HCEC 1CT (cell line): ENCODE measurements at regions not wholly inside any gene's neighbourhood (a gene's known extent, or its start where the extent isn't known, plus 50 kb on each side); places are given as distances from the start of the nearest gene placed in this dataset.
"Not testable (repeated sequence)": the region's sequence is repeated elsewhere in the genome, so short reads cannot be mapped to it uniquely, and the experiment has no call there.

Experiments
- DNase-seq: peaks from one replicate; pipeline ENCODE4 v3.0.0-alpha.2; 2017

DNA sequence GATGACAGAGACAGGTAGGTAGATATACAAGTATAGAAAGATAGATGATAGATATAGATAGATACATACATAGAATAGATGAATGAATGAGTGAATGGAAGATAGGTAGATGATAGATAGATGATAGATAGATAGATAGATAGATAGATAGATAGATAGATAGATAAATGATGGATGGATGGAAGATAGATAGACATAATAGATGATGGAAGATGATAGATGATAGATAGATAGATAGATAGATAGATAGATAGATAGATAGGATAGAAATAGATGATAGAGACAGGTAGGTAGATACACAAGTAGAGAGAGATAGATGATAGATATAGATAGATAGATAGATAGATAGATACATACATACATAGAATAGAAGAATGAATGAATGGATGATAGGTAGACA is 510.1 kb upstream of the AUTS2 start:
- DNase-seq: no peak

DNA sequence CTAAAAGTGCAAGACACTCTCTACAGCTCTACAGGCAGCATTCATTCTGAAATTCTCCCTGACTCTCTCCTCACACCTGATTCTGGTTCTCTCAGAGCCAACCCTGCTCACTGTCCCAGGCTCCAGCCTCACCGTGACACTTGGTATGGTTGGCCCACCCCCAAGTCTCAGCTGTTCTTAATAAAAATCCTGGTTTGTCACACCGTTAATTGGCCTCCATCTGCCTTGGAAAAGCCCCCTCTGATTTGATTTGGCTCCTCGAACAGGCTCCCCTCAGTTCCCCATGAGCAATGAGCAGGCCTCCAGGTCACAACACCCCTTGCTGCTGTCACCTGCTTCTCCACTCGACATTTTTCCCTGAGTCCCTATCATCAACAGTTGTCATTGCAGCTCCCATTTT is 507.3 kb upstream of the AUTS2 start:
- no peak for DNase-seq

DNA sequence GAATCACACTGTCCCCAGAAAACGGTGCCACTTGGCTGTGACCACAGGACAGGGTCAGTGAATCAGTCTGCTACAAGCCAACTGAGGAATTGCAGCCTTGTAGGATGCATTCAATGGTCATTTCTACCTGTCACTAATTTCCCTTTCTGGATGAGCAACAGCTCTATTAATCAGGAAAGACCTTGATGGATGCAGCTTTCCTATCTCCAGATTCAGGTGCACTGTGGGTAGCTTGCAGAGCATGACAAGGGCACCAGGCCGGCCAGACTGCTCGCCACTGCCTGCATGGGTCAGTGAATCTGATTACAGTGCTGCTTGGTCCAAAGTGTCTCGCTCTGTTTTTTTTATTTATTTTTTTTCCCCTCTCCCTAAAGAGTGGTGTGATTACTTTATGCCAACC is 506.8 kb upstream of the AUTS2 start:
- no peak for DNase-seq

DNA sequence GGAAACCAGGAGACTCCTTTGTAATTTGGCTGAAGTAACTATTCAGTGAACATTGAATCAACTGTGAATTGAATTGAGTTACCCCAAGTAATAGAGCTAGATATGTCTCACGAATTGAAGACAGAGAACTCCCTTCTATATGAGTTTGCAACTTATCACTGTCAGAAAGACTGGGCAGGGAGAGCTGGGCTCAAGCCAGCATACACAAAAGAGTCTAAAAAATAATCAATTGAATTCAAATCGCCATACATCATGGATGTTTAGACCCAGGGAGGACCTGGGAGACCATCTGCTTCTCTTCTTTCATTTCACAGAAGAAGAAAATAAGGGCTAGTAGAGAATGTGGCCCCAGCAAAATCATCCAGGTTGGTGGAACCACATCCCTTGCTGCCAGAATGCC is 503.1 kb upstream of the AUTS2 start:
- no peak for DNase-seq

DNA sequence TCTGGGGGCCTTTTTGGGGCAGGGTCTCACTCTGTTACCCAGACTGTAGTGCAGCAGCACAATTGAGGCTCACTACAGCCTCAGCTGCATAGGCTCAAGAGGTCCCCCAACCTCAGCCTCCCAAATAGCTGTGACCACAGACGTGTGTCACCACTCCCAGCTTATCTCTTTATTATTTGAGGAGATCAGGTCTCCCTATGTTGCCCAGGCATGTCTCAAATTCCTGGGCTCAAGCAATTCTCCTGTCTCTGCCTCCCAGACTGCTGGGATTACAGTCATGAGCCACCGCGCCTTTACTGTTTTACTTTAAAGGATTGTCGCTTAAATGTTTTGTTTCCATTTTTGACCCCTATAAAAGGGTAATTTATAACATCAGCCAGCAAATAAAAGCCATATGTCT is 502.6 kb upstream of the AUTS2 start:
- no peak for DNase-seq

DNA sequence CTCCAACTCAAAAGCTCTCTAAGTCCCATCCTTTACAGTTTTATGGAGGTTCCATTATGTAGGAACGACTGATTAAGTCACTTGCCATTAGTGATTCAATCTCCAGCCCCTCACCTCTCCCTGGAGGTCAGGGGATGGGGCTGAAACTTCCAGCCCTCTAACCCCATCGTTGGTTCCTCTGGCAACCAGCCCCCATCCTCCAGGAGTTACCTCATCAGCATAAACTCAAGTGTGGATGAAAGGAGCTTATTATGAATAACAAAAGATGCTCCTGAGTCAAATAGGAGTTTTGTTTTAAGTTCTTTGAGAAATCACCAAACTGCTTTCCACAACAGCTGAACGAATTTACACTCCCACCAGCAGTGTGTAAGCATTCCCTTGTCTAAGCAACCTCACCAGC is 494.3 kb upstream of the AUTS2 start:
- DNase-seq: no peak

DNA sequence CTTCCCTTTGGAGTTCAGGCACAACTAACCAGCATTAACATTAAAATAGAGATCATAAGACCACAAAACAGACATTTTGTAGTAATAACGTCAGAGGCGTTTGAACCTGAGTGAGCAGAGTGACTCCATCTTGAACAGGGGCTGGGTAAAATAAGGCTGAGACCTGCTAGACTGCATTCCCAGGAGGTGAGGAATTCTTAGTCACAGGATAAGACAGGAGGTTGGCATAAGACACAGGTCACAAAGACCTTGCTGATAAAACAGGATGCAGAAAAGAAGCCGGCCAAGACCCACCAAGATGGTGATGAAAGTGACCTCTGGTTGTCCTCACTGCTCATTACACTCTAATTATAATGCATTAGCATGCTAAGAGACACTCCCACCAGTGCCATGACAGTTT is 493.2 kb upstream of the AUTS2 start:
- no peak for DNase-seq

DNA sequence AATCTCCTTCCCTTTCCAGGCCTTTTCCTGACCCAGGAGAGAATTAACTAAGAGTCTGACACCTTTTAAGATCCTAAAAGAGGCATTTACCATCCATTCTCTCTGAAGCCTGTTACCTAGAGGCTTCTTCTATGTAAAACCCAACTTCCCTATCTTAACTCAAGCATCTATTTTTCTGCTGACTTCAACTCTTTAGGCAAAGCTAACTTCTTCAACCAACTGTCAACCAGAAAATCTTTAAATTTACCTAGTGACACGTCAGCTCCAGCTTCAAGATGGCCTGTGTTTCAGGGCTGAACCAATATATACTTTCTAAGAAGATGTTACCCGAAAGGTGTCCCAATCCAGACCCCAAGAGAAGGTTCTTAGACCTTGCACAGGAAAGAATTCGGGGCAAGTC is 492.3 kb upstream of the AUTS2 start:
- no peak for DNase-seq

DNA sequence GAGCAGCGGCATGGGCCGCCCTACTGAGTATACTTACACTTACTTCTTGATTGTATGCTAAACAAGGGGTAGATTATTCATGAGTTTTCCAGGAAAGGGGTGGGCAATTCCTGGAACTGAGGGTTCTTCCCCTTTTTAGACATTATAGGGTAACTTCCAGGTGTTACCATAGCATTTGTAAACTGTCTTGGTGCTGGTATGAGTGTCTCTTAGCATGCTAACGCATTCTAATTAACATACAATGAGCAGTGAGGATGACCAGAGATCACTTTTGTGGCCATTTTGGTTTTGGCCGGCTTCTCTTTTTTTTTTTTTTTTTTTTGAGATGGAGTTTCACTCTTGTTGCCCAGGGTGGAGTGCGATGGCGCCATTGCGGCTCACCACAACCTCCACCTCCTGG is 491.8 kb upstream of the AUTS2 start:
- not testable (repeated sequence) for DNase-seq

DNA sequence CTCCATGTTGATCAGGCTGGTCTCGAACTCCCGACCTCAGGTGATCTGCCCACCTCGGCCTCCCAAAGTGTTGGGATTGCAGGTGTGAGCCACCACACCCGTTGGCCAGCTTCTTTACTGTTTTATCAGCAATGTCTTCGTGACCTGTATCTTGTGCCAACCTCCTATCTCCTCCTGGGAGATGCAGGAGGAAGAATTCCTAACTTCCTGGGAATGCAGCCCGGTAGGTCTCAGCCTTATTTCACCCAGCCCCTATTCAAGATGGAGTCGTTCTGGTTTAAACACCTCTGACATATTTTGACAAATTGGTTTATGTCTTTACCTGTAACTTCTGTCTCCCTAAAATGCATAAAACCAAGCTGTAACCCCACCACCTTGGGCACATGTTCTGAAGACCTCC is 491.3 kb upstream of the AUTS2 start:
- not testable (repeated sequence) for DNase-seq

DNA sequence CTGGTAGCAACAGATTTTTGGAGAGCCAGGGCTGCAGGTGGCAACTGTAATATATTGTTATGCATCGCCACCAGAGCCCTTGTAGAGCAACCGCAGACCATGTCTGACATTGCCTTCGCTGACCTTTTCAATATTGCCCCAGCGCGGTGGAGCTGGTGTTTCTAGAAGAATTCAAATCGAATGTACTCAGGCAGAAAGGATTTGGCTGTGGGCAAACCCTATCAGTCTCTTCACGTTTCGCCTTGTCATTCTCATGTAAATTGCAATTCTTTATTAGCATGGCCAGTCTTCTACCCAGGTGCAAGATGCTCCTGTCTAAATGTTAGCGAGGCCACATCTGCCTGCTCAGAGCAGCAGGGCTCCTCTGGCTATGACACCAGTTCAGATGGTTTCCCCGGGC is 490.2 kb upstream of the AUTS2 start:
- DNase-seq: no peak

DNA sequence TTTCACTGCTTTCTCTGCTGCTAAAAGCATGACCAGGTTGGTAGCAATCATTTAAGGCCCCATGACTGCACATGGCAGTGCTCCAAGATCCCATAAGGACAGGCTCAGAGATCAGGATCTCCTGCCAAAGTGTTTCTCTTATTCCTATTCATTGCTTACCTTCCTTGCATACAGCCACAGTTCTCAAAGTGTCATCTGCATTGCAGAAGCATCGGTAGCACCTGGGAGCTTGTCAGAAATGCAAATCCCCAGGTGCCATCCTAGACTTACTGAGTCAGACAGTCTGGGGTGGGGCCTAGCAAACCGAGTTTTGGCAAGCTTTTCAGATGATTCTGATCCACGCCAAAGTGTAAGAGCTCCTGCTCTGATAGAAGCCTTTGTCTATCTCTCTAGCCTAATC is 489.0 kb upstream of the AUTS2 start:
- DNase-seq: no peak

DNA sequence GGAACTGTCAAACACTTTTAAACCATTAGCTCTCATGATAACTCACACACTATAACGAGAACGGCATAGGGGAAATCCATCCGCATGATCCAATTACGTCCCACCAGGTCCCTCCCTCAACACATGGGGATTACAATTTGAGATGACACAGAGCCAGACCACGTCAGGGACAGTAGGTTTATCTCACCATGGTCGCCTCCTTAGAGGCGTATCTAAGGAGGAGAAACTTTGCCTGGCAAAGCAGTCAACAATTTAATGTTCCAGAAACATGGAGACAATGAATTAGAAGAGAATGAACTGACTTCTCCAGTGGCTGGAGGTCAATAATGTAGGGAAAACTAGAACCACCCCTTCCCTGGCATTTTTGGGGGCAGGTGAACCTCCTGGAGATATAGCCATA is 488.4 kb upstream of the AUTS2 start:
- no peak for DNase-seq

DNA sequence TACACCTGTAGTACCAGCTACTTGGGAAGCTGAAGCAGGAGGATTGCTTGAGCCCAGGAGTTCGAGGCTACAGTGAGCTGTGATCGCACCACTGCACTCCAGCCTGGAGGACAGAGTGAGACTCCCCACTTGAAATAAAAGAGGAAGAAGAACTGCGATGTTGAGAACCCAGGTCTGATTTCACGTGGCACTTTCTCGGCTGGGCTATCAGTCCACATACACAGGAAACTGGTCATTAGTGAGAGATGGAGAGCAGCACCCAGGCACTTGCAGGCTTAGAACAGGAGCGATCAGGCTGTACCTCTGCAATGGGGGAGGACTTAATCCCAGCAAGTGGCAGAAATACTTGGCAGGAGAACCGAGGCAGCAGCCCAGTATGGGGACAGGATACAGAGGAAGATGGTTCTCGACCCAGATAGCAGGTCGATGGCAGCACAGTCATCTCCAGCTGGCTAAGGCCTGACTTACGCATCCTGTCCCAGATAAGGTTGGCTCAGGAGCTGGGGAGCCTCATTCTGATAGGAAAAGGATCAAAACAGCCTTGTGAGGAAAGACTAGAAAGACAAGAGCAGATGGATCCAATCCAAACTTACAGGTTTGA is 487.7 kb upstream of the AUTS2 start:
- DNase-seq: no peak

DNA sequence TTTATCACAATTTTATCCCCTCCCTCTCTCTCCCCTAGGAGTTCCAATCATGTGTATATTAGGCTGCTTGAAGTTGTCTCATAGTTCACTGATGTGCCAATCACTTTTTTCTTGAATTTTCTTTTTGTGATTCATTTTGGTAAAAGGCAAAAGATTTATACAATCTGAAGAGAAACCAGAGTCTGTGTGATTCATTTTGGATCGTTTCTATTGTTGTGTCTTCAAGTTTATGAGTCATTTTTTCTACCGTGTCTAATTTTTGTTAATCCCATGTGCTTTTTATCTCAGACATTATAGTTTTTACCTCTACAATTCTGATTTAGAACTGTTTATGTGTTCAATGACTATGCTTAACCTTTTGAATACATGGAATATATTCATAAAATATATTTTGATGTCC is 483.9 kb upstream of the AUTS2 start:
- DNase-seq: no peak

DNA sequence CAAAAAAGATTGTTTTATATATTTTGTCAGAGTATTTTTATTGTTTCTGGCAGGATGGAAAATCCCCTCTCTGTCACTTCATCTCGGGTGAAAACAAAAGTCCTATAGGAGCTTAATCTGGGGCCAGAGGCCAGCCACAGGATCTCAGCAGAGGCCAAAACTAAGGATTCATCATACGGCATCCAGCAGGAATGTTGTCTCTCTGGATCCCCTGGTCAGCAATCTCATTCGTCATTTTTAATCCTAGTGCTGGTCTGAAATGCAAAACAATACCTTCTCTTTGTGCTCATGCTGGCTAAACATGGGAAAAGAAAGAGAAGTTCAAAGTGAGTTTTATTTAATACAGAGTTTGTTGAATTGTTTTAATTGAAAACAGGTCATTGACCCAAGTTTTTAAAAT is 482.5 kb upstream of the AUTS2 start:
- no peak for DNase-seq

DNA sequence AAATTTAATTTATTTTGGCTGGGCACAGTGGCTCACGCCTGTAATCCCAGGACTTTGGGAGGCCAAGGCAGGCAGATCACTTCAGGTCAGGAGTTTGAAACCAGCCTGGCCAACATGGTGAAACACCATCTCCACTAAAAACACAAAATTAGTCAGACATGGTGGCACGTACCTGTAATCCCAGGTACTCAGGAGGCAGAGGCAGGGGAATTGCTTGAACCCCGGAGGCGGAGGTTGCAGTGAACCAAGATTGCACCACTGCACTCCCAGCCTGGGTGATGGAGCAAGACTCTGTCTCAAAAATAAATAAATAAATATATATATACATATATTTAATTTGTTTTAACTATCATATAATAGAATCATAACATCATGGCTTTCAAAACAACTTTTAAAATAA is 482.1 kb upstream of the AUTS2 start:
- not testable (repeated sequence) for DNase-seq

DNA sequence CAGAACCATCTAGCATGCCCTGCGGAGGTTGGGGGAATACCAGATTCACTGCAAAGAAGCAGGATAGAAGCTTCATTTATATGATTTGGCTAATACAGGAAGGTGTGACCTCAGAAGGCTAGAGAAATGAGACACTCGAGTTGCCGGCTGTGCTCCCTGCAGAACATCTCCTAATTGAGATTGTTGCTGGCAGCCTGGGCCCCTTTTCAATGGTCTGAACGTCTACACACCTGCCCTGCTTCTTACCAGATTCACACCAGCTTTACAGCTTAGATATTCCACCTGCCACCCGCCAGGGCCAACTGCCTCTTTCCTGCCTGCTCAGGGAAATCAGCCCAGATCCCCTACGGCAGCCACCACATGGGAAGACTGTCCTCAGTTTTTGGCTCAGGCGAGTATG is 475.3 kb upstream of the AUTS2 start:
- no peak for DNase-seq

DNA sequence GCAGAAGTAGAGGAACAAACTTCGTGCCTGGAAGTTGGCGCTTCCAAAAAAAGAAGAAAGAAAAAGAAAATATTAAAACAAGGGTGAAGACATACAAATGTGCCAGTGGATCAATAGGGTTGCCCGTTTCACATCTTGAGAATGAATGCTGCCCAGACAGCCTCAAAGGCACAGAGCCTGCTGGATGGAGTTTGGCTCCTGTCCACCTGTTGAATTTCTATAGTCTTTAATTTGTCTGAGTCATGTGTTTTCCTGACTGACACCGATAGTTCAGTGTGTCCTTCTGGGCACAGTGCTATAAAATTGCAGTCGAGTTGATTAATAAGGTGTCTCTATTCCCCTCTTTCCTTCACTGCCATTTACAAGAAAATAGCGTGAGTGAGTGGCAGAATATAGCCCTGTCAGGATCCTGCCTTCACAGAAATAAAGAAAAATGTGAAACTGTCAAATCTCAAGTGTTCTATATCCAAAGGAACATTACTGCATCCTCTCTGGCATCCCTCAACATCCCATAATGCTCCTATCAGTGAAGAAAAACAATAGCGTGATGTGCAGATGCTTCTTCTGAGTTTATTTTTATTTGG is 471.3 kb upstream of the AUTS2 start:
- no peak for DNase-seq

DNA sequence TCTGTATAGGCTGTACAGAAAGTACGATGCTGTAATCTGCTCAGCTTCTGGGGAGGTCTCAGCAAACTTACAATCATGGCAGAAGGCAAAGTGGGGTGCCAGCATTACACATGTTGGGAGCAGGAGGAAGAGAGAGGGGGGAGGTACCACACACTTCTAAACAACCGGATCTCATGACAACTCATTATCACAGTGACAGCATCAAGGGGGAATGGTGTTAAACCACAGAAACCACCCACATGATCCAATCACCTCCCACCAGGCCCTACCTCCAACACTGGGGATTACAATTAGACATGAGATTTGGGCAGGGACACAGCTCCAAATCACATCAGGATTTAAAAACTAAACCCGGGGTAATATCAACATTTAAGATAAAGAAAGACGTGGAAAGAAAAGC is 468.8 kb upstream of the AUTS2 start:
- no peak for DNase-seq

DNA sequence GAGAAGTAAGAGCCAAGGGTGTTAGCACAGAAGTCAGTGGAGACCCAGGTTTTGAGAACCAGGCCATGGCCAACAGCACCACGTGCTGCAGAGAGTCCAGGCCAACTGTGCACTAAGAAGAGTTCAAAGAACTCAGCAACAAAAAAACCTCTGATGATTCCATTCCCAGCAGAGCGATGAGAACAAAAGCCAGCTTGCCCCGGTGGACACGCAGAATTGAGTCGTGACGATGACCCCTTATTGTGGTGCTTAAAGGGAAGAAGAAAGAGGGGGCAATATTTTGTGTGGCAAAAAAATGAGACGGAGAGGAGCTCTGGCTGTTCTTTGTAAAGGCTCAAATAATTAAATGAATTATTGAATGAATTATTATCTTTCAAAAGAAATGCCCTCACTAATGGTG is 468.3 kb upstream of the AUTS2 start:
- no peak for DNase-seq

DNA sequence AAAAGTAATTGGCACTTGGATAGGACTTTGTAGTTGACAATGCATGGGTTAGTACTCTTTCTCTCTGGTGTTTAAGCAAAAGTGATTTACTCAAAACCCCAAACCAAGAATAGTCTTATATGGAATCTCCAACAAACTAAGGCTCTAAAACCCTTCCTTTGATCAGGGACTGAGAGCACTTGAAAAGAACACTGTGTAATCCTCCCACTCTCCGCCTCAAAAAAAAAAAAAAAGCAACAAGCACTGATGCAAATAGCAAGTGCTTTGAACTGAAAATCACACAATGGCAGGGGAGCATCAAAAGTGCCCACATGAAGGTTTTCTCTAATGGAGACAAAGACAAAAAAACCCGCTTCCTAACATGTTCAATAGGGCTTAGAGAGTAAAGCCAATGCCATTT is 467.9 kb upstream of the AUTS2 start:
- no peak for DNase-seq

DNA sequence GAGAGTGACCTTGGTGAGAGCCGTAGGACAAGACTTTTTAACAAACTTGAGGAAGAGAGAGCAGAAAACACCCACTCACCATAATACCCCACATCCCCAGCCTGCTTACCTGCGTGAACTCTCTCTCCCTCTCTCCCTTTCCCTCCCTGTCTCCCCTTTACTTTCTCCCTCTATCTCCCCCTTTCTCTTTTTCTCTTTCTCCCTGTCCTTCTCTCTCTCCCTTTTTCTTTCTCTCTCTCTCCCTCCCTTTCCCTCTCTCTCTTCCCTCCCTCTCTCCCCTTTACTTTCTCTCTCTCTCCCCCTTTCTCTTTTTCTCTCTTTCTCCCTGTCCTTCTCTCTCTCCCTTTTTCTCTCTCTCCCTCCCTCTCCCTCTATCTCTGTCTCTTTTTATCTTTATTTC is 464.0 kb upstream of the AUTS2 start:
- no peak for DNase-seq

DNA sequence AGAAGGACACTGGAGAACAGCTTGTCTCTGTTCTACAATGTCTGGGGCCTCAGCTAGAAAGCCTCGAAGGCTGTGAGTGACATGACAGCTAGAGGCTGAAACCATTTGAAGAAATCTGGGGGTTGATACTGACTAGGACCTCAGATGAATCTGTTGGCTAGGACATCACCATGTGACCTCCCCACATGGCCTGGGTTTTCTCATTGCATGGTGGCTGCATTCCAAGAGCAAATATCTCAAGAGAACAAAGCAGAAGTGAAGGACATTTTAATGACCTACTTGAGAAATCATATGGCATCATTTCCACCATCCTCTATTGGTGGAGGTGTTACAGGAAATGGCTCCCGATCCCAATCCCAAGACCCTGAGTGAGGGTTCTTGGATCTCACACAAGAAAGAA is 450.6 kb upstream of the AUTS2 start:
- no peak for DNase-seq
